GM18909 (cell line): ENCODE measurements at regions not wholly inside any gene's neighbourhood (a gene's known extent, or its start where the extent isn't known, plus 50 kb on each side); places are given as distances from the start of the nearest gene placed in this dataset.

ENCODE experiments used
- ATAC-seq: cut with Tn5 transposase; IDR thresholded peaks from one replicate; pipeline ENCODE4 v1.9.1; 2021; ENCODE audit warnings: mild to moderate bottlenecking; ENCODE audit not compliant: unreplicated experiment, poor library complexity

- no peak for ATAC-seq
Observed at GRCh38 chr6:19299129-19299528, 538.0 kb upstream of the ID4 start.

GRCh38 chr6:19301980-19302379 lies 535.2 kb upstream of the ID4 start:
- ATAC-seq = no peak

GRCh38 chr6:19303383-19303782 lies 533.8 kb upstream of the ID4 start:
- ATAC-seq = no peak

GRCh38 chr6:19309661-19310060 lies 527.5 kb upstream of the ID4 start:
- ATAC-seq = no peak

GRCh38 chr6:19311786-19312185 lies 525.4 kb upstream of the ID4 start:
- ATAC-seq = no peak

GRCh38 chr6:19312241-19312978 lies 524.8 kb upstream of the ID4 start:
- no peak for ATAC-seq

- ATAC-seq = no peak
Observed at GRCh38 chr6:19317431-19317986, 519.7 kb upstream of the ID4 start.

GRCh38 chr6:19319005-19319404 lies 518.2 kb upstream of the ID4 start:
- no peak for ATAC-seq

- no peak for ATAC-seq
Observed at GRCh38 chr6:19320111-19320581, 517.0 kb upstream of the ID4 start.

DNA sequence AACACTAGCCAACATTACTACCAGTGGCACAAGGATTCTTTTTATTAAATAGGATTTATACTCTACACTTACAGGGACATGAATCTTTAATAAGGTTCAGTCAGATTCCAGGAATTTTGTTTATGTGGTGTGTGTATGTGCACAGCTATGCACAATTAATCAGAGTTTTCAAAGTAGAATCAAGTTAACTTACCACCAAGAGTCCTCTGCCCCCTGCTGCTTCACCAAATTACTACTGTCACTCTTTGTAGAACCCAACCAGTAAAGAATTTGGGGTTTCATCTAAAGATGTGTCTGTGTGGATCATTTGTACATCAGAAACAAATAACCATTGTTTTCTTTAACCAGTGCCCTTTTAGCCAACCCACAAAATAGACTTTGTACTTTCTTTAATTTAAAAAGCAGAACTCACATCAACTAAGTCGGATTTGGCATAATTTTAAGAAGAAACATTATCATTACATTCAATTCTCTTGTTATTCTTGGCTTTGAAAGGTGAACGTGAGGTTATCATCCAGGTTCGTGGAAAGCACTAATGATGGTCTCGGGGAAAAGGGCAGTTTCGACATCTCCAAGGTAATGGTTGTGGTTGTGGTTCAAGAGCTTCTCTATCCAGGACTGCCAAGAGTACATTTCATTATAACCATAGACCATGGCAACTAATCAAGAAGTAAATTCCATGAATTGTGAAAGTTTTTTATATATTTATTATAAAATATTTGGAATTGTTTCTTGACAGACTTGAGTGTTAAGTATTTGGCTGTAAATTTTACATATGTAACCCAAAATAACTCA lies 514.3 kb upstream of the ID4 start:
- no peak for ATAC-seq

DNA sequence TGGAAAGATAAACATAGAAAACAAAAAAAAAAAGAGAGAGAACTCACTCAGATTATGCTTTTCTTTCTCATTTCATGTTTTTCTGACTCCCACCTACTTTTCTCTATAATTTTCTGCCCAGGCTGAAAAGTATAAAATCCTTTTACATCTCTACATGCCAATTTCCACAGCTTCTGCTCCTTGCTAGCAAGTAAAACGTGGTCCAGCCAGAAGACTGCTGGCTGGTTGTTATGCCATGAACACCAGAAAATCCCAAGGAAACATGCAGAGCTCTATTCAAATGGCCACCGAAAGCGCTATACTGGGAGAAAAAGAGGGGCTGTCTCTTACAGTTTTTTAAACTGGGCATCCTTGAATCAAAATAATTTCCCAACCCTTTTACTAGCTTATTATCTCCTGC lies 512.8 kb upstream of the ID4 start:
- no peak for ATAC-seq

- ATAC-seq = no peak
Observed at GRCh38 chr6:19325335-19325789, 511.8 kb upstream of the ID4 start.

DNA sequence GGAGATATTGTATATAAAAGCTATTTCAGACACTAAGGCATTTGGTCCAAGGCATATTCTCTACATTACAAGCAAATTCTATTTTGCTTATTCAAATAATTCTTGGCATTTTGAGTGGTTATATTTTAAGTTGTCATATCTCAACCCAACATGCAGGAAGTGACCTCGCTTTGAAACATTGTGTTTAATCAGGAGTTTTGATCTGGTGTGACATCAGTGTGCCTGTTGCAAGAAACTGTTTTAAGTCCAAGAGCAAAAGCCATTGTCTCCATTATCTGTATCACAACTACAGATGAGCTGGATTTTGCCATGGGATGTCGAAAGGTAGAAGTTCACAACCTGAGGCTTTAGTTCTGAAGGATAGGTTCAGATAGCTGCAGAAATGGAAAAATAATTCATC lies 509.9 kb upstream of the ID4 start:
- no peak for ATAC-seq

DNA sequence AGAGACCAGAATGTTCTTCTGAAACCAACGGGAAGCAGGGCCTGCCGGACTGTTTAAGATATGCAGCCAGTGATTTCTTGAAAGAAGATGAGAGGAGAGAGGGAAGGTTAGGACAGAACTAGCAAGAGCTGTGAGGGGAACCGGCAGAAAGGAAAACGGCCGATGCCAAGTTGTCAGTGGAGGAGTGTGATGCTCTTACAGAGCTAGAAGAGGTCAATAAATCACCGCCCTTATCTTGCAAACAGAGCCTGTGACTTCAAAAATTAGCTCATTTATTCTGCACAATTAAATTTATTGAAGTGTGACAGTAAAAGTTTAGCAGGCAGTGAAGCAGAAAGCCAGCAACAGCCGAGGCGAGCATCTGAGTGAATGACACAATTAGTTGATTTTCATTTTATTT lies 509.5 kb upstream of the ID4 start:
- ATAC-seq = no peak

GRCh38 chr6:19329078-19329477 lies 508.1 kb upstream of the ID4 start:
- ATAC-seq = no peak

DNA sequence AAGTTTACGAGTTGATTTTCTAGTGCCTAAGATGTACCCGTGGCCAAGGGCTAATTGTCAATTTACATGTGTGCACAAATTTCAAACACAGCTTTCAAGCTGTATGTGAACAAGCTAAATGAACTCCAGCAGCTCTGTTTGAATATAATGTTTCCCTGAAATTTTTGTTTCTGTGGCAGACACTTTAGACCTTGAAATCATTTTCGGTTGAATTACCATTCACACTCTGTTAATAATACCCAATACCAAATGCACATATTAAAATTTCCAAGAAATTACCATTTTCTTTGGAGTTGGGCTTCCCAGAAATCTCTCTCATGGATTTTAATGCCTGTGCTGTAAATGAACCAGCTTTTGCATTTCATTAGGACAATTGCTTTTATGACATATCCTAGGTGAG lies 506.1 kb upstream of the ID4 start:
- no peak for ATAC-seq

GRCh38 chr6:19332806-19333460 lies 504.2 kb upstream of the ID4 start:
- no peak for ATAC-seq

DNA sequence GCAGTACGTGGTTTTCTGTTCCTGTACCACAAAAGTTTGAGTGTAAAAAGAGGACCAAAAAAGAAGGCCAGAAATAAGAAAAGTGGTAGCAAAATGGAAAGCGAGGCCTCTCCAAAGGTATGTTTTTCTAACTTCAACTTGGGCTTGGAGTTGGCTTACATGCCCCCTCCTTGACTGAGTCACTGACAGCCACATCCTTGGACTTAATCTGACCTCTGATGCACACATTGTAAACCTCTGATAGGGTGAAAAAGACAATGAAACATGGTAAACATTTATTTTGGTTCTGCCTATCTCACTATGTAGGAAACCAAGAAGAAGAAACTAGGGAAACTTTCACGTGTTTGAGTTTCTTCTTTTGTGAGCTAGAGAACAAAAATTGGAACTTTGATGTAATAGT lies 503.2 kb upstream of the ID4 start:
- no peak for ATAC-seq

DNA sequence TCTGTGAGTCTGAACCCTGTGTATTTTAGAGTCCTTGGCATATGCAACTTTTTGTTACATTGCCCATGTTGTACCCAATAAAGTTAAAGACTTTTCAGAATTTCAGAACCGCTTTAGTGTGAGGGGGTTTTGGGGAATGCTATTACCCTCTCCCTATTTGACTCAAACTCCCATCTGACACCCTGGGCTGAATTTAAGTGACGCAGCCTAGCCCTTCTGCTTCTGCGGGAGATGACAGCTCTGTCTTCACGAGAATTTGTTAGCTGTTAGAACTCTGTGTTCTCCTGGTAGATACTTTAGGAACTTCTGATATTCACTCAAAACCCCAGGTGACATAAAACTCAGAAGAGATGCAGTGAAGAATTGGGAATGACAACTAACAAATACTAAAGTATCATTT lies 500.6 kb upstream of the ID4 start:
- no peak for ATAC-seq

DNA sequence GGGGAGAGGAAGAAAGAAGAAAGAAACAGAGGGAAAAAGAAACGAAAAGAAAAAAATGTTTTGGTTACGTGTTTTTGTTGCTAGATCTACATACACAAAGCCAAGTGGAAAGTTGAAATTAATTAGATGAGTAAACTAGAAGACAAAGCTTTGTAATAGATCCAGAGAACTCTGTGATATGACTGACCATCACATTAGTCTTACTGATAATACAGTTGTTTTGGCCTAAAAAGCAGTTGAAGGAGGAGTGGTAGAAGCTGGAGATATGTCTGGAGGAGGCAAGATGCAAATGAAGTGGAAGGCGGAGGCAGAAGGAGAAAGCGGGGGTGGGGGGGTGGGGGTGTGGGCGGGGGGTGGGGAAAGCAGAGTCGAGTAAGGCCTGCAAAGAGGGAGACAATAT lies 500.1 kb upstream of the ID4 start:
- no peak for ATAC-seq

- no peak for ATAC-seq
Observed at GRCh38 chr6:19342616-19343015, 494.6 kb upstream of the ID4 start.
